Naive B cell (primary cell): ENCODE measurements at regions not wholly inside any gene's neighbourhood (a gene's known extent, or its start where the extent isn't known, plus 50 kb on each side); places are given as distances from the start of the nearest gene placed in this dataset.
"Not testable (repeated sequence)": the region's sequence is repeated elsewhere in the genome, so short reads cannot be mapped to it uniquely, and the experiment has no call there.

Source experiments
- ATAC-seq, 2 donors: fragments of 150-1000 bp; cut with Tn5 transposase; 2 replicates each; pipeline ENCODE4 v1.10.0; 2021; ENCODE audit warnings: low read depth in 2 of 2, mild to moderate bottlenecking in 2 of 2, moderate library complexity in 2 of 2
- DNase-seq: peaks from one replicate; pipeline ENCODE4 v3.0.0; 2022
- H3K27ac Mint-ChIP-seq, 6 donors: one replicate each; pipeline ENCODE4 v1.8.0; 2020 to 2022; ENCODE audit warnings: mild to moderate bottlenecking in 6 of 6, mixed read lengths in 6 of 6, moderate library complexity in 5 of 6, inconsistent platforms in 2 of 6
- H3K27me3 Mint-ChIP-seq, 3 donors: one replicate each; pipeline ENCODE4 v1.8.0; 2021 to 2022; ENCODE audit warnings: mixed read lengths in 3 of 3, mild to moderate bottlenecking in 1 of 3
- H3K36me3 Mint-ChIP-seq, 2 donors: one replicate each; pipeline ENCODE4 v1.8.0; 2020 to 2022; ENCODE audit warnings: mixed read lengths in 2 of 2, inconsistent platforms in 1 of 2, mild to moderate bottlenecking in 1 of 2
- H3K4me1 Mint-ChIP-seq, 3 donors: one replicate each; pipeline ENCODE4 v1.8.0; 2020 to 2022; ENCODE audit warnings: mixed read lengths in 3 of 3, inconsistent platforms in 1 of 3, mild to moderate bottlenecking in 1 of 3, moderate library complexity in 1 of 3
- H3K4me3 Mint-ChIP-seq, 8 donors: one replicate each; pipeline ENCODE4 v1.8.0; 2020 to 2022; ENCODE audit warnings: mild to moderate bottlenecking in 8 of 8, mixed read lengths in 8 of 8, moderate library complexity in 8 of 8, inconsistent platforms in 2 of 8
- H3K9me3 Mint-ChIP-seq, 7 donors: one replicate each; pipeline ENCODE4 v1.8.0; 2020 to 2022; ENCODE audit warnings: mixed read lengths in 7 of 7, mild to moderate bottlenecking in 5 of 7, inconsistent platforms in 2 of 7, moderate library complexity in 1 of 7

DNA sequence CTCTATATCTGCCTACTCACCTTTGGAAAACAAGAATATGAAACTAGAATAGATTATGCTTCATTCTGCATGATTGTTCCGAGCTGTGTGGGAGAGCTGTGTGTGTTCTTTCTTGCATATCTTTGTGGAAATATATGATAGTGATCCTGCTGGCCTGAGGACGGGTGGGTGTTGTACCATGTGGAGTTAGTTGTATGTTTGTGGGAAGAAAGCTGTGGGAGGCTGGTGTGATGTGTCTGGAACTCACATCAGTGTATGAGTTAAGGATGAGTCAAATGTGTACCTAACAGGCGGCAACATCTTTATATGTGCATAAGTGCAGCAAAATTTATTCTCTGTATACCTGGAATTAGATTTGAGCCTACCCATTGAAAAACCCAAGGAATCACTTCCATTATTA is 208.1 kb upstream of the ADGRL3 start:
- Mint-ChIP-seq H3K4me3 (no peak overlapping the region), H3K4me1 (no peaks in the 10 kb centered on the region), H3K36me3 (no peaks in the 10 kb centered on the region), H3K27ac (no peak overlapping the region), H3K27me3 (no peaks in the 10 kb centered on the region), H3K9me3 (peaks cover 0 to 19% (median 5%) of the 10 kb centered on the region in 7 donors)
- DNase-seq (no peak), ATAC-seq (no peak)

GRCh38 chr4:61003301-61003700 is 196.8 kb upstream of the ADGRL3 start:
- H3K27me3 Mint-ChIP-seq: no peaks in the 10 kb centered on the region
- no peak overlapping the region for H3K27ac Mint-ChIP-seq
- H3K4me3 Mint-ChIP-seq: no peak overlapping the region
- H3K4me1 Mint-ChIP-seq: no peaks in the 10 kb centered on the region
- no peaks in the 10 kb centered on the region for H3K36me3 Mint-ChIP-seq
- peaks cover 2 to 18% (median 11%) of the 10 kb centered on the region in 7 donors for H3K9me3 Mint-ChIP-seq
- no peak for ATAC-seq
- no peak for DNase-seq

DNA sequence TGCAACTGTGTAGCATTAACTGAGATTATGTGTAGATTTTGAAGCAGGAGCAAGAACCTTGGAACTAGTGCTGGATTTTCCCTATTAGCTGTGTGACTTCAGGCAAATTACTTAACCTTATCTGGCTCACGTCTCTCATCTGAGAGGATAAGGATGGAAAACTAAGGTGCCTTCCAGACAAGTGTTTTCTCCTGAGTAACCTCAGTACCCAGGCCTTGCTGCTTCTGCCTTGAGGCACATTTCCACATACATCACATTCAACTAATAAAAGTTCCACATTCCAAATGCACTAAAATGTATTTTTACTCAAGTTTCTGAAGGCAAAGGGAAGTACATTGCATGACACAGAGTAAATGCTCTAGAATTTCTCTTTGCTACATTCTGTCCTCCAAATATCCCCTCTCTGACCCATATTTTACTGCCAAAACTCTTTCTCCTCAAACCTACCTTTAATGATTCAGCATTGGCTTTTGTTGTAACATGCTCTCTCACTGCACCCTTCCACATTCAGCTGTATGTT is 195.4 kb upstream of the ADGRL3 start:
- H3K36me3 Mint-ChIP-seq: no peaks in the 10 kb centered on the region
- H3K4me1 Mint-ChIP-seq: no peaks in the 10 kb centered on the region
- peaks cover 5 to 23% (median 11%) of the 10 kb centered on the region in 7 donors for H3K9me3 Mint-ChIP-seq
- H3K27ac Mint-ChIP-seq: no peak overlapping the region
- no peak for ATAC-seq
- DNase-seq: no peak
- no peaks in the 10 kb centered on the region for H3K27me3 Mint-ChIP-seq
- no peak overlapping the region for H3K4me3 Mint-ChIP-seq

DNA sequence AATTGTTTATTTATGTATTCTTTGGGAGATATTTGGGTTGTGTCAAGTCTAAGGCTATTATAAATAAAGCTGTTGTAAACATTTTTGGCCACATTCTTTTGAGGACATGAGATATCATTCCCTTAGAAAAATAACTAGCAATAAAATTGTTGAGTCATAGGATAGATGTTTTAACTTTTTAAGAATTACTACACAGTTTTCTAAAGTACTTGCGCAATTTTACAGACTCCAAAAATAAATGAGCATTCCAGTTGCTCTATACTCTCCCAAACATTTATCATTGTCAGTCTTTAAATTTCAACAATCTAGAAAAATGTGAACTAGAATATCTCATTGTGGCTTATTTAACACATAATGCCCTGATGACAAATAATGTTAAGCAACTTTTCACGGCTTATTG is 189.1 kb upstream of the ADGRL3 start:
- no peak for ATAC-seq
- DNase-seq: no peak
- H3K27ac Mint-ChIP-seq: no peak overlapping the region
- H3K9me3 Mint-ChIP-seq: peaks cover 5 to 15% (median 13%) of the 10 kb centered on the region in 7 donors
- no peaks in the 10 kb centered on the region for H3K36me3 Mint-ChIP-seq
- no peak overlapping the region for H3K4me3 Mint-ChIP-seq
- no peaks in the 10 kb centered on the region for H3K27me3 Mint-ChIP-seq
- no peaks in the 10 kb centered on the region for H3K4me1 Mint-ChIP-seq

- not testable (repeated sequence) for DNase-seq, H3K27me3 Mint-ChIP-seq, H3K4me3 Mint-ChIP-seq, ATAC-seq, H3K4me1 Mint-ChIP-seq, H3K27ac Mint-ChIP-seq, H3K36me3 Mint-ChIP-seq
- peaks cover 5 to 17% (median 13%) of the 10 kb centered on the region in 7 donors for H3K9me3 Mint-ChIP-seq
Observed at GRCh38 chr4:61011936-61012335, 188.2 kb upstream of the ADGRL3 start.

DNA sequence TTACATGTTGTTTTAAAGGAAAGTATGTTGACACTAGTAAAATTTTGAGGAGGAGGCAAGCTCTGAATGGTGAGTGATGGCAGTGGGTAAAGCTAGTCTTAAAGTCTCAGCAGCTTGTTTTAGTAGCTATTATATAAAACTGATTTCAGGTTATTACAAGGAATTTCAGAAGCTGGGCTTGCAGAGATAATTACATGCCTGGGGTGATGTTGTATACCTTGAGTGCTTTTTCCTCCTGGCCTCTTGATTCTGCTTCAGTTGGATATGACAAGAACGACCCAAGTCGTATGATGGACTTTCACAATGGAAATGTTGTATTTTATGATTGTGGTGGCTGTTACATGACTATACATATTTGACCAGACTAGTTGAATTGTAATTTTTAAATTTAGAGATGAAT is 175.5 kb upstream of the ADGRL3 start:
- ATAC-seq (no peak), DNase-seq (no peak)
- Mint-ChIP-seq H3K36me3 (no peaks in the 10 kb centered on the region), H3K27ac (no peak overlapping the region), H3K9me3 (peaks cover 0 to 11% (median 6%) of the 10 kb centered on the region in 7 donors), H3K4me3 (no peak overlapping the region), H3K4me1 (no peaks in the 10 kb centered on the region), H3K27me3 (no peaks in the 10 kb centered on the region)

DNA sequence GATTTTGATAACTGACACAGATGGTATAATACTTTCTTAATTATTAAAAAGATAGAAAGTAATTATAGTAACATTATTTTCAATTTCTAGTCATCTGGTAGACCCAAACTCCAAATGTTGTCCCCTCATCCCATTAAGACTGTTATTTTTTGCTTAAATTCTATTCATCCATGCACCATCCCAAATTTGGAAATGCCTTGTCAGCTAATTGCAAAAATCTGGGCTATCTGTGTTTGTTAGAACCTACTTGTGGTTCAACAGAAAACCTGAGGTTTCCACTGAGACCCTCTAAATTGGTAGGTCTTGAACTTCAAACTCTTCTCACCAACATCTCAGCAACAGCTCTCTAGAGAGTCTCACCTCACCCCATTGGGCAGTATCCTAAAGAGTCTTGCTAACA is 172.2 kb upstream of the ADGRL3 start:
- ATAC-seq (no peak), DNase-seq (no peak)
- Mint-ChIP-seq H3K4me3 (no peak overlapping the region), H3K36me3 (no peaks in the 10 kb centered on the region), H3K27ac (no peak overlapping the region), H3K27me3 (no peaks in the 10 kb centered on the region), H3K9me3 (peaks cover 0 to 4% (median 0%) of the 10 kb centered on the region in 7 donors), H3K4me1 (no peaks in the 10 kb centered on the region)

DNA sequence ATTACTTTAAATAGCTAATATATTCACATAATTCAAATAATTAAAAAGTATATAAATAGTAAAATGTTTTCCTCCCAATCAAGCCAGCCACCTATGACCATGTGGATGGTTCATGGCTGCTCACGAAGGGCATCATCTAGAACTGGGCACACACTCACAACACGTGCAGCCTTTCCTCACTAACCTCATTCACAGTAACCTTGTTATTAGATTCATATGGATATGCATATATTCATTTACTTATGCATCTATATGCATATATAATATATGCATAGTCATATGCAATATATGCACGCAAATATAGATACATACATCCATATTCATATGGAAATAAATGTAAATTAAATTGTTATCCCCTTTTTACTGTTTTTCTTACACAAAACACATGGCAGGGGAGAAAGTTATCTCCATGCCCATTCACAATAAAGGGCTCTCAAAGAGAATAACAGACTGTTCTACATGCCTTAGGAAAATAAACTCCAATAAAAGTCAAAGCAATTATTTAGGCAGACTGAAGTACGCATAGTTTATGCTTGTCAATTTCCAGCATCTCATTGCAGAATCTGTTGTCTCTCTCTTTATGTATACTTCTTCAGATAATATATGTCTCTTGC is 163.9 kb upstream of the ADGRL3 start:
- Mint-ChIP-seq H3K4me3 (no peak overlapping the region), H3K27me3 (no peaks in the 10 kb centered on the region), H3K9me3 (peaks cover 0 to 4% (median 0%) of the 10 kb centered on the region in 7 donors), H3K27ac (no peak overlapping the region), H3K4me1 (no peaks in the 10 kb centered on the region), H3K36me3 (no peaks in the 10 kb centered on the region)
- ATAC-seq (no peak), DNase-seq (no peak)

DNA sequence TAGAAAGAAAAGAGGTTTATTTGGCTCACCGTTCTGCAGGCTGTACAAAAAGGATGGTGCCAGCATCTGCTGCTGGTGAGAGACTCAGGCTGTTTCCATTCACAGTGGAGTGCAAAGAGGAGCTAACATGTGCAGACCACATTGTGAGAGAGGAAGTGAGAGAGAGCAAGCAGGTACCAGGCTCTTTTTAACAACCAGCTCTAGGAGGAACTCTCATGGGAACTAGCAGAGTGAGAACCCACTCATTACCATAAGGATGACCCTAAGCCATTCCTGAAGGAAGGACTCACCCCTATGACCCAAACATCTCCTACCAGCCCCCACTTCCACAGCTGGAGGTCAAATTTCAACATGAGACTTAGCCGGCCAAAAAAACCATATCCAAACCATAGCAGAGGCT is 158.6 kb upstream of the ADGRL3 start:
- peaks cover 0 to 11% (median 4%) of the 10 kb centered on the region in 7 donors for H3K9me3 Mint-ChIP-seq
- no peaks in the 10 kb centered on the region for H3K4me1 Mint-ChIP-seq
- H3K27me3 Mint-ChIP-seq: no peaks in the 10 kb centered on the region

DNA sequence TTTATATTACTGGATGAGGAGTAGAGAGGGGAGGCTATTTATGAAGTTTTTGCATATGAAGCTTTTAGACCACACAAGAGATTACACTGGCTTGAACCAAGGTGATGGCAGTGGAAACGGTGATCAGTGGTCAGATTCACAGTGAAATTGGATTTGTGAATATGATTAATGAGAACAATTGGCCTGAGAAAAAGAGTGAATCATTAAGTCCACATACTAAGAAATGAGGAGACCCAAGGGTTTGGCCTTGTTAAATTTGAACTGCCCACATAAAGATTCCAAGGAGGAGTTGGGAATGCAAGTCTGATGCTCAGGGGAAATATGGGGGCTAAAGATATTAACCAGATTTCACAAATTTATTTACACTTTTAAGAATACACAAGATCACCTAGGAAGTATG is 155.3 kb upstream of the ADGRL3 start:
- ATAC-seq (no peak), DNase-seq (no peak)
- no peak overlapping the region for H3K27ac Mint-ChIP-seq
- H3K36me3 Mint-ChIP-seq: no peaks in the 10 kb centered on the region
- H3K4me1 Mint-ChIP-seq: no peaks in the 10 kb centered on the region
- no peak overlapping the region for H3K4me3 Mint-ChIP-seq
- no peaks in the 10 kb centered on the region for H3K27me3 Mint-ChIP-seq
- peaks cover 0 to 24% (median 2%) of the 10 kb centered on the region in 7 donors for H3K9me3 Mint-ChIP-seq

More for the DNA sequence above, 158.6 kb upstream of the ADGRL3 start:
- H3K27ac Mint-ChIP-seq: no peak overlapping the region
- no peak overlapping the region for H3K4me3 Mint-ChIP-seq
- no peak for ATAC-seq
- no peaks in the 10 kb centered on the region for H3K36me3 Mint-ChIP-seq
- DNase-seq: no peak

- Mint-ChIP-seq H3K27ac (peak overlapping the region in 1 of 6 donors; percentile 28), H3K4me3 (no peak overlapping the region), H3K4me1 (no peaks in the 10 kb centered on the region), H3K9me3 (peaks cover 0 to 18% (median 3%) of the 10 kb centered on the region in 7 donors), H3K27me3 (no peaks in the 10 kb centered on the region), H3K36me3 (no peaks in the 10 kb centered on the region)
- no peak for ATAC-seq
- no peak for DNase-seq
Observed at GRCh38 chr4:61049018-61049417, 151.1 kb upstream of the ADGRL3 start.

DNA sequence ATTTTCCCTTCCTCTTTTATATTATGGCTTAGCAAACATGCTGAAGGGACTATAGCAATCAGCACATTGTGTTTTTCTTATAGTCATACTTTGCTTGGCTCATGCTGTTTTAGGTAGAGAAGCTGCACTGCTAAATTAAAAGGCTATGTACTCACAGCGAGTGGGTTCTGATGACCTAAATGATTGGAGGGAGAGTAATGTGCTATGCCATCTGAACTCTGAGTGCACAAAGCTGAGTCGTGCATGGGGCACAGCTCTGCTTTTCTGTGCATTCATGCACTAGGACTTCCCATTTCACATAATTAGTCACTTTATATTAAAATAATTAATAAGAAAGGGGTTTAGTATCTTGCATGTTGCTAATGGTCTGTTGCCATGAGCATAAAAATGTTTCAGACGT is 132.7 kb upstream of the ADGRL3 start:
- DNase-seq (no peak), ATAC-seq (no peak)
- Mint-ChIP-seq H3K9me3 (peaks cover 0 to 16% (median 5%) of the 10 kb centered on the region in 7 donors), H3K27ac (no peak overlapping the region), H3K36me3 (no peaks in the 10 kb centered on the region), H3K4me1 (no peaks in the 10 kb centered on the region), H3K4me3 (no peak overlapping the region), H3K27me3 (no peaks in the 10 kb centered on the region)

DNA sequence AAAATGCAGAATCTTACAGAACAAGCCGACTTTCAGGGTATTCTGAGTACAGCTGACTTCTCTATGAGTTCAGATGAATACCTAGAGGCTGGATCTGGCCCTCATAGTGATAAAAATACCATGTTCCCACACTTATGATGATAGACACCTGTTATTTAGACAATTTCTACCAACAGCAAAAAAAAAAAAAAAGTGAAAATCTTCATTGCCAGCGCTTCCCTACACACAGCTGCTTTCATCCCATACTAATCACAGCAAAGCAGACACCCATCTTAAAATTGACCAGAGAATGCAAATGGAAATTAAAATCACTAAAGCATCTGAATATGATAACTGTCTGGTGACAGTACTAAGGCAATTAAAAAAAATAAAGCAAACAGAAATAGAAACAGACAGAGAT is 132.1 kb upstream of the ADGRL3 start:
- ATAC-seq (no peak), DNase-seq (no peak)
- Mint-ChIP-seq H3K27me3 (no peaks in the 10 kb centered on the region), H3K9me3 (peaks cover 0 to 16% (median 5%) of the 10 kb centered on the region in 7 donors), H3K4me3 (no peak overlapping the region), H3K27ac (no peak overlapping the region), H3K4me1 (no peaks in the 10 kb centered on the region), H3K36me3 (no peaks in the 10 kb centered on the region)

DNA sequence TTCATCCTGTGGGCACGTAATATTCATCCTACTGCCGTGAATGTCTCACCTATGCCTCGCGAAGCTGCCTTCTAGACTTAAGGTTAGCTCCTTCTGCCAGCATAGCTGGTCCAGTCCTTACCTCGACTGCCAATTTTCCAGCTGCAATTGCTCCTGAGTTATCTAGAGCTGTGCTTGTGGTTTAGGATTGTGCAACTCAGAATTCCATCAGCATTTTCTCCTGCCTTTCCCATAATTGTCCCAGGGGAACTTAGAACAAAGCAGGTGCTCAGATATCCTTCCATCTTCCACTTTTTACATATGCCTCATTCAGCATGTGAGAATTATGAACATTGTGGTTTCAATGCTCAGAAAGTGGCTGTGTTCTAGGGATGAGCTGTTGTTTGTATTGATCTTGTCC is 131.4 kb upstream of the ADGRL3 start:
- DNase-seq (no peak), ATAC-seq (no peak)
- H3K27me3 Mint-ChIP-seq: no peaks in the 10 kb centered on the region
- no peak overlapping the region for H3K27ac Mint-ChIP-seq
- H3K36me3 Mint-ChIP-seq: no peaks in the 10 kb centered on the region
- H3K9me3 Mint-ChIP-seq: peaks cover 0 to 16% (median 5%) of the 10 kb centered on the region in 7 donors
- H3K4me3 Mint-ChIP-seq: no peak overlapping the region
- no peaks in the 10 kb centered on the region for H3K4me1 Mint-ChIP-seq

DNA sequence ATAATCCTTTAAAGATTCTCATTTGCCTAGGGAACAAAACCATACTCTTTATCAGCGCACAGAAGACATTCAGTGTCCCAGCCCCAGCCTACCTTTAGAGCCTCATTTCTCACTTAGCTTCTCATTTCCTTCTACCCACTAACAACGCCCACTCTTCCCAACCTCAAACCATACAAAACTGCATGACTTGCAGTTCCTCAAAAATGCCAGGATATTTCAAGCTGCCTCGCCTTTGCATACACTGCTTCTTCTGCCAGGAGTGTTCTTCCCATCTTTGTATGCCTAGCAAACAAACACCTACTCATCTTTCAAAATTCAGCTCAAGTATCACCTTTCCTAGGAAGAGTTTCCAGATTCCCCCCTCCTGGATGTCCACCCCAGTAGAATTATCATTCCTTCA is 129.9 kb upstream of the ADGRL3 start:
- H3K36me3 Mint-ChIP-seq: no peaks in the 10 kb centered on the region
- H3K27me3 Mint-ChIP-seq: no peaks in the 10 kb centered on the region
- no peak for DNase-seq
- H3K4me3 Mint-ChIP-seq: no peak overlapping the region
- no peaks in the 10 kb centered on the region for H3K4me1 Mint-ChIP-seq
- H3K27ac Mint-ChIP-seq: no peak overlapping the region
- H3K9me3 Mint-ChIP-seq: peaks cover 0 to 16% (median 5%) of the 10 kb centered on the region in 7 donors
- ATAC-seq: no peak
